WTC11 (cell line): ENCODE measurements at regions not wholly inside any gene's neighbourhood (a gene's known extent, or its start where the extent isn't known, plus 50 kb on each side); places are given as distances from the start of the nearest gene placed in this dataset.
"Not testable (repeated sequence)": the region's sequence is repeated elsewhere in the genome, so short reads cannot be mapped to it uniquely, and the experiment has no call there.

Experiments used
- ATAC-seq: fragments of 200-7000 bp; cut with Tn5 transposase; 2 replicates; pipeline ENCODE4 v1.10.0; 2021; ENCODE audit warnings: mild to moderate bottlenecking, moderate library complexity
- CTCF ChIA-PET: fragments of 300-600 bp; sonication (Branson Sonifier 250); formaldehyde crosslinking; loops from one replicate; lab custom pipeline; 2021; ENCODE audit warnings: antibody characterized with exemption; lab: Charles Lee
- POLR2A ChIA-PET: fragments of 350-600 bp; sonication (Branson Sonifier 250); formaldehyde crosslinking; loops from one replicate; lab custom pipeline; 2021; ENCODE audit warnings: antibody characterized with exemption; lab: Charles Lee
- DNase-seq: peaks from one replicate; pipeline ENCODE4 v3.0.0; 2021; ENCODE audit warnings: low spot score
- H3K27ac Mint-ChIP-seq: 2 replicates; pipeline ENCODE4 v1.8.0; 2021; ENCODE audit warnings: mixed read lengths
- H3K27me3 Mint-ChIP-seq: 2 replicates; pipeline ENCODE4 v1.8.0; 2021; ENCODE audit warnings: low read depth, mild to moderate bottlenecking, moderate library complexity, mixed read lengths
- H3K36me3 Mint-ChIP-seq: 2 replicates; pipeline ENCODE4 v1.8.0; 2021; ENCODE audit warnings: mixed read lengths
- H3K4me1 Mint-ChIP-seq: 2 replicates; pipeline ENCODE4 v1.8.0; 2022; ENCODE audit warnings: mixed read lengths
- H3K4me3 Mint-ChIP-seq: 2 replicates; pipeline ENCODE4 v1.8.0; 2021; ENCODE audit warnings: mild to moderate bottlenecking, moderate library complexity, mixed read lengths
- H3K9me3 Mint-ChIP-seq: 2 replicates; pipeline ENCODE4 v1.8.0; 2021; ENCODE audit warnings: mixed read lengths
- CBFB ChIP-seq: sonication (generic); formaldehyde crosslinking; IDR thresholded peaks from 2 replicates; pipeline ENCODE4 v1.8.1; 2022; ENCODE audit warnings: mild to moderate bottlenecking, low read depth, missing genetic modification reagents
- CREB1 ChIP-seq: sonication (generic); formaldehyde crosslinking; IDR thresholded peaks from 2 replicates; pipeline ENCODE4 v1.8.0; 2023; ENCODE audit warnings: mild to moderate bottlenecking, missing genetic modification reagents
- GRHL2 ChIP-seq: fragments of 250-450 bp; sonication (Bioruptor Pico); IDR thresholded peaks from 2 replicates; pipeline ENCODE4 v1.8.0; 2022; ENCODE audit warnings: mild to moderate bottlenecking, moderate library complexity; ENCODE audit not compliant: insufficient replicate concordance, severe bottlenecking
- IRF2 ChIP-seq: sonication (generic); formaldehyde crosslinking; IDR thresholded peaks from 2 replicates; pipeline ENCODE4 v1.8.0; 2022; ENCODE audit warnings: low read depth, missing genetic modification reagents, borderline replicate concordance
- MYBL2 ChIP-seq: sonication (generic); formaldehyde crosslinking; IDR thresholded peaks from 2 replicates; pipeline ENCODE4 v1.8.1; 2023; ENCODE audit warnings: mild to moderate bottlenecking, moderate library complexity, missing genetic modification reagents
- NFATC4 ChIP-seq: fragments of 250-450 bp; sonication (Bioruptor Pico); IDR thresholded peaks from 2 replicates; pipeline ENCODE4 v1.9.0; 2021; ENCODE audit warnings: mild to moderate bottlenecking
- NFE2L1 ChIP-seq: sonication (generic); formaldehyde crosslinking; IDR thresholded peaks from 2 replicates; pipeline ENCODE4 v1.8.1; 2023; ENCODE audit warnings: missing genetic modification reagents
- RORB ChIP-seq: fragments of 250-450 bp; sonication (Bioruptor Pico); IDR thresholded peaks from 2 replicates; pipeline ENCODE4 v1.9.0; 2021; ENCODE audit warnings: mild to moderate bottlenecking
- ZBTB21 ChIP-seq: sonication (generic); formaldehyde crosslinking; IDR thresholded peaks from 2 replicates; pipeline ENCODE4 v1.8.1; 2023; ENCODE audit warnings: mild to moderate bottlenecking, missing genetic modification reagents, borderline replicate concordance
- ZNF138 ChIP-seq: sonication (generic); formaldehyde crosslinking; conservative IDR thresholded peaks from 2 replicates; pipeline ENCODE4 v1.8.1; 2022; ENCODE audit warnings: mild to moderate bottlenecking, moderate library complexity, missing genetic modification reagents
- ZNF416 ChIP-seq: fragments of 250-450 bp; sonication (Bioruptor Pico); IDR thresholded peaks from 2 replicates; pipeline ENCODE4 v1.9.0; 2021; ENCODE audit warnings: mild to moderate bottlenecking, inconsistent platforms
- TF ChIP-seq, protein P1 (sequence below): sonication (generic); formaldehyde crosslinking; IDR thresholded peaks from 2 replicates; pipeline ENCODE4 v1.8.1; 2022; ENCODE audit warnings: low read depth, mild to moderate bottlenecking, moderate library complexity, missing genetic modification reagents, borderline replicate concordance
- TF ChIP-seq, protein P2 (sequence below): fragments of 250-450 bp; sonication (Bioruptor Pico); IDR thresholded peaks from 2 replicates; pipeline ENCODE4 v1.9.0; 2021; ENCODE audit warnings: mild to moderate bottlenecking
- TF ChIP-seq, protein P3 (sequence below): sonication (generic); formaldehyde crosslinking; IDR thresholded peaks from 2 replicates; pipeline ENCODE4 v1.8.1; 2023; ENCODE audit warnings: mild to moderate bottlenecking, missing genetic modification reagents, moderate library complexity
- TF ChIP-seq, protein P4 (sequence below): fragments of 250-450 bp; sonication (Bioruptor Pico); IDR thresholded peaks from 2 replicates; pipeline ENCODE4 v1.9.0; 2021; ENCODE audit warnings: mild to moderate bottlenecking
- TF ChIP-seq, protein P5 (sequence below): sonication (generic); formaldehyde crosslinking; IDR thresholded peaks from 2 replicates; pipeline ENCODE4 v1.8.1; 2022; ENCODE audit warnings: low read depth, missing genetic modification reagents, borderline replicate concordance
- TF ChIP-seq, protein P6 (sequence below): fragments of 250-450 bp; sonication (Bioruptor Pico); IDR thresholded peaks from 2 replicates; pipeline ENCODE4 v1.8.0; 2021; ENCODE audit warnings: mild to moderate bottlenecking

DNA sequence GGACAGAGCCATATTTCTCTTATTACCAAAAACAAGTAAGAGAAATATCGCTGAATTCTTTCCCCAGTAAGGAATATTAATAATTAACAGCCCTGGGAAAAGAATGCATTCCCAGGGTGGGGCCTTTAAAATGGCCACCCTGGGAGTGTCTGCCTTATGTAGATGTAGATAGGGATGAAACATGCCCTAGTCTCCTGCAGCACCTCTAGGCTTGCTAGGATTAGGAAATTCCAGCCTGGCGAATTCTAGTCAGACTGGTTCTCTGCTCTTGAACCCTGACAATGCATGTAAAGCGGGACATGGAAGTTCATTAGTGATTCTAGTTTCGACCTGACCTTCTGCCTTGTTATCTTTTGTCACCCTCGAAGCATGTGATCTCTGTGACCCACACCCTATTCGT lies 405.2 kb upstream of the MAP2 start:
- peaks cover 12% of the 10 kb centered on the region for H3K9me3 Mint-ChIP-seq
- CTCF ChIA-PET, H3K4me1 Mint-ChIP-seq, H3K27me3 Mint-ChIP-seq, POLR2A ChIA-PET, H3K36me3 Mint-ChIP-seq, ATAC-seq, H3K4me3 Mint-ChIP-seq, H3K27ac Mint-ChIP-seq, DNase-seq: not testable (repeated sequence)

DNA sequence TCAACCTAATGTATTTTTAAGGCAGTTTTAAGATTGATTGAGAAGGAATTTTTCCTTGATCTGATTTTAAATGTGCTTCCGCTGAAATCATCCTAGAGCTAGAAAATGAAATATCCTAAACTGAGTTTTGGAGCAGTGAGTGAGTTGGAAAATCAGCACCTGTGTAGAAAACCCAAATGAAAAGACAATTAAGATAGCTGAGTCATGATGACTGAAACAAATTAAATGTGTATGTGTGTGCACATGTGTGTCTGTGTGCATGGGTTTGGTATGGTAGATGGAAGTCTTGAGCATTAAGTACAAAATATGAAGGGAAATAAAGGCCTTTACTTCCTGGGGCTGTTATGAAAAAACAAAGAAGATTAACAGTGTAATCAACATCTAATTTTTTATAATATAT lies 394.6 kb upstream of the MAP2 start:
- ATAC-seq (no peak), DNase-seq (no peak)
- Mint-ChIP-seq H3K27ac (no peak overlapping the region; the same call in 1 of the 2 replicates), H3K27me3 (no peaks in the 10 kb centered on the region), H3K4me1 (no peaks in the 10 kb centered on the region), H3K4me3 (no peak overlapping the region), H3K9me3 (peaks cover 6% of the 10 kb centered on the region; the same call in 1 of the 2 replicates), H3K36me3 (no peaks in the 10 kb centered on the region)
- no peak for TF ChIP-seq MYBL2 (CRISPR knock-in tag)
- no peak for TF ChIP-seq ZBTB21 (CRISPR knock-in tag)
- TF ChIP-seq, protein P1, sequence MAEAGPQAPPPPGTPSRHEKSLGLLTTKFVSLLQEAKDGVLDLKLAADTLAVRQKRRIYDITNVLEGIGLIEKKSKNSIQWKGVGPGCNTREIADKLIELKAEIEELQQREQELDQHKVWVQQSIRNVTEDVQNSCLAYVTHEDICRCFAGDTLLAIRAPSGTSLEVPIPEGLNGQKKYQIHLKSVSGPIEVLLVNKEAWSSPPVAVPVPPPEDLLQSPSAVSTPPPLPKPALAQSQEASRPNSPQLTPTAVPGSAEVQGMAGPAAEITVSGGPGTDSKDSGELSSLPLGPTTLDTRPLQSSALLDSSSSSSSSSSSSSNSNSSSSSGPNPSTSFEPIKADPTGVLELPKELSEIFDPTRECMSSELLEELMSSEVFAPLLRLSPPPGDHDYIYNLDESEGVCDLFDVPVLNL (CRISPR knock-in tag), result no peak
- no peak for TF ChIP-seq CREB1 (CRISPR knock-in tag)
- no peak for TF ChIP-seq IRF2
- TF ChIP-seq, protein P2, sequence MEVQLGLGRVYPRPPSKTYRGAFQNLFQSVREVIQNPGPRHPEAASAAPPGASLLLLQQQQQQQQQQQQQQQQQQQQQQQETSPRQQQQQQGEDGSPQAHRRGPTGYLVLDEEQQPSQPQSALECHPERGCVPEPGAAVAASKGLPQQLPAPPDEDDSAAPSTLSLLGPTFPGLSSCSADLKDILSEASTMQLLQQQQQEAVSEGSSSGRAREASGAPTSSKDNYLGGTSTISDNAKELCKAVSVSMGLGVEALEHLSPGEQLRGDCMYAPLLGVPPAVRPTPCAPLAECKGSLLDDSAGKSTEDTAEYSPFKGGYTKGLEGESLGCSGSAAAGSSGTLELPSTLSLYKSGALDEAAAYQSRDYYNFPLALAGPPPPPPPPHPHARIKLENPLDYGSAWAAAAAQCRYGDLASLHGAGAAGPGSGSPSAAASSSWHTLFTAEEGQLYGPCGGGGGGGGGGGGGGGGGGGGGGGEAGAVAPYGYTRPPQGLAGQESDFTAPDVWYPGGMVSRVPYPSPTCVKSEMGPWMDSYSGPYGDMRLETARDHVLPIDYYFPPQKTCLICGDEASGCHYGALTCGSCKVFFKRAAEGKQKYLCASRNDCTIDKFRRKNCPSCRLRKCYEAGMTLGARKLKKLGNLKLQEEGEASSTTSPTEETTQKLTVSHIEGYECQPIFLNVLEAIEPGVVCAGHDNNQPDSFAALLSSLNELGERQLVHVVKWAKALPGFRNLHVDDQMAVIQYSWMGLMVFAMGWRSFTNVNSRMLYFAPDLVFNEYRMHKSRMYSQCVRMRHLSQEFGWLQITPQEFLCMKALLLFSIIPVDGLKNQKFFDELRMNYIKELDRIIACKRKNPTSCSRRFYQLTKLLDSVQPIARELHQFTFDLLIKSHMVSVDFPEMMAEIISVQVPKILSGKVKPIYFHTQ (CRISPR knock-in tag), result no peak
- TF ChIP-seq RORB, result no peak
- TF ChIP-seq, protein P3, sequence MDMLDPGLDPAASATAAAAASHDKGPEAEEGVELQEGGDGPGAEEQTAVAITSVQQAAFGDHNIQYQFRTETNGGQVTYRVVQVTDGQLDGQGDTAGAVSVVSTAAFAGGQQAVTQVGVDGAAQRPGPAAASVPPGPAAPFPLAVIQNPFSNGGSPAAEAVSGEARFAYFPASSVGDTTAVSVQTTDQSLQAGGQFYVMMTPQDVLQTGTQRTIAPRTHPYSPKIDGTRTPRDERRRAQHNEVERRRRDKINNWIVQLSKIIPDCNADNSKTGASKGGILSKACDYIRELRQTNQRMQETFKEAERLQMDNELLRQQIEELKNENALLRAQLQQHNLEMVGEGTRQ (CRISPR knock-in tag), result no peak
- TF ChIP-seq, protein P4, sequence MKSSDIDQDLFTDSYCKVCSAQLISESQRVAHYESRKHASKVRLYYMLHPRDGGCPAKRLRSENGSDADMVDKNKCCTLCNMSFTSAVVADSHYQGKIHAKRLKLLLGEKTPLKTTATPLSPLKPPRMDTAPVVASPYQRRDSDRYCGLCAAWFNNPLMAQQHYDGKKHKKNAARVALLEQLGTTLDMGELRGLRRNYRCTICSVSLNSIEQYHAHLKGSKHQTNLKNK, result no peak
- TF ChIP-seq, protein P5, sequence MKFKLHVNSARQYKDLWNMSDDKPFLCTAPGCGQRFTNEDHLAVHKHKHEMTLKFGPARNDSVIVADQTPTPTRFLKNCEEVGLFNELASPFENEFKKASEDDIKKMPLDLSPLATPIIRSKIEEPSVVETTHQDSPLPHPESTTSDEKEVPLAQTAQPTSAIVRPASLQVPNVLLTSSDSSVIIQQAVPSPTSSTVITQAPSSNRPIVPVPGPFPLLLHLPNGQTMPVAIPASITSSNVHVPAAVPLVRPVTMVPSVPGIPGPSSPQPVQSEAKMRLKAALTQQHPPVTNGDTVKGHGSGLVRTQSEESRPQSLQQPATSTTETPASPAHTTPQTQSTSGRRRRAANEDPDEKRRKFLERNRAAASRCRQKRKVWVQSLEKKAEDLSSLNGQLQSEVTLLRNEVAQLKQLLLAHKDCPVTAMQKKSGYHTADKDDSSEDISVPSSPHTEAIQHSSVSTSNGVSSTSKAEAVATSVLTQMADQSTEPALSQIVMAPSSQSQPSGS (CRISPR knock-in tag), result no peak
- no peak for TF ChIP-seq NFE2L1 (CRISPR knock-in tag)
- TF ChIP-seq ZNF416, result no peak
- no peak for TF ChIP-seq NFATC4 (CRISPR knock-in tag)
- no peak for TF ChIP-seq ZNF138 (CRISPR knock-in tag)
- ChIA-PET CTCF (no interaction called here), POLR2A (no interaction called here)

DNA sequence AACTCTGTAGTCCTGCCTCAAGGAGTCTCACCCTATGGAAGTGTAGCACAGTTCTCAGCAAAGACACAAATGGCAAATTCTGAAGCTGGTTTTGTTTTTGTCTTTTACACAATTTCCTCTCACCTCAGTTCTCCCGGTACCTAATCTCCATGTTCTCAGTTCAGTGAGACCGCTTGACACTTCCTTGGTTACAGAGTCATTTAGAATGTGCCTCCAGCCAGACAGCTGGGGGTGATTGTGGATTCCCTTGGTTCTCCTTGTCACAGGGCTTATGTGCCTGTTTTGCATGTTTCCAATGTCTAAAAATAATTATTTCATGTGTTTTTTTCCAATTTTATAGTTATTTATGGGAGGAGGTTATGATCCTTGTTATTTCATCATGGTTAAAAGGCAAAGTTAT lies 379.5 kb upstream of the MAP2 start:
- DNase-seq, result no peak
- TF ChIP-seq CBFB (CRISPR knock-in tag) (no peak), IRF2 (no peak), GRHL2 (no peak)
- TF ChIP-seq, protein P6, sequence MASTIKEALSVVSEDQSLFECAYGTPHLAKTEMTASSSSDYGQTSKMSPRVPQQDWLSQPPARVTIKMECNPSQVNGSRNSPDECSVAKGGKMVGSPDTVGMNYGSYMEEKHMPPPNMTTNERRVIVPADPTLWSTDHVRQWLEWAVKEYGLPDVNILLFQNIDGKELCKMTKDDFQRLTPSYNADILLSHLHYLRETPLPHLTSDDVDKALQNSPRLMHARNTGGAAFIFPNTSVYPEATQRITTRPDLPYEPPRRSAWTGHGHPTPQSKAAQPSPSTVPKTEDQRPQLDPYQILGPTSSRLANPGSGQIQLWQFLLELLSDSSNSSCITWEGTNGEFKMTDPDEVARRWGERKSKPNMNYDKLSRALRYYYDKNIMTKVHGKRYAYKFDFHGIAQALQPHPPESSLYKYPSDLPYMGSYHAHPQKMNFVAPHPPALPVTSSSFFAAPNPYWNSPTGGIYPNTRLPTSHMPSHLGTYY, result no peak
- ChIA-PET CTCF (no interaction called here), POLR2A (no interaction called here)
- H3K9me3 Mint-ChIP-seq, result no peaks in the 10 kb centered on the region
- peak; percentile 76 for ATAC-seq
- peaks cover 11% of the 10 kb centered on the region for H3K4me1 Mint-ChIP-seq
- no peaks in the 10 kb centered on the region for H3K36me3 Mint-ChIP-seq
- H3K27ac Mint-ChIP-seq, result no peak overlapping the region
- no peak overlapping the region for H3K4me3 Mint-ChIP-seq
- H3K27me3 Mint-ChIP-seq, result no peaks in the 10 kb centered on the region
